HG03060 (cell line): ENCODE measurements at regions not wholly inside any gene's neighbourhood (a gene's known extent, or its start where the extent isn't known, plus 50 kb on each side); places are given as distances from the start of the nearest gene placed in this dataset.
"Not testable (repeated sequence)": the region's sequence is repeated elsewhere in the genome, so short reads cannot be mapped to it uniquely, and the experiment has no call there.

Experiments used
- ATAC-seq: cut with Tn5 transposase; IDR thresholded peaks from one replicate; pipeline ENCODE4 v1.9.1; 2021; ENCODE audit warnings: low read depth, moderate number of reproducible peaks; ENCODE audit not compliant: unreplicated experiment

DNA sequence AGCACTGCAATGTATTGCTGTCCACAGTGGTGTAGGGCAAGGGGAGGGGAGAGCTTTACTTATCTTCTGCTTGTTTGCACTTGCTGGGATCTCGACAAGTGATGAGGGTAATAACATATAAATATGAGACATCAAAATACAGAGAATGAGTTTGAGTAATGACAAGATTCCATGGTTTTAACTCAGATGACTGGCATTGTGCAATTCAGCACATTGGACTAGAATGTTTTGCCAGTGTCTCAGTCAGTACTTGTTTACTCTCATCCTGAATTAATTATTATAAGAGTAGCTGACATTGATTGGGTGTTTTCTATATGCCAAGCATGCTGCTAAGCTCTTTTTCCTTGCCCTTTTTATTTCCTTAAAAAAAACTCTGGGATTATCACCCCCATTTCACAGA lies 306.7 kb upstream of the MMADHC start:
- ATAC-seq: no peak

DNA sequence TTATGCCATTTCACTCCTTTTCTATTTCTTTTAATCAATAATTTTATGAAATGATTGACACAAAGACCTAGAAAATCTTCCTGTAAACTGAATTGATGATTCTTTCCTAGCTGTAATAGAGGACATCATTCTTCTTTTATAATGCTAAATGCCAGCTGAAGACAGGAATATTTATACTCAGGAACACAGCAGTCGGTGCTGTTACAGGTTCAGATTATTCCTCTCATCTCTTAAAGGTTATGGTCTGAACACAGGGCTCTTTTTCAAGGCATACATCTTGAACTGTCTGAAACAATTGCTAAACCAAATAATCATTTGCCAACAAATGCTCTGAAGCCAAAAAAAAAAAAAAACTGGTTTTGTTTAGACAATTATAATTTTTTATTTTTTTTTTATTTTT lies 305.0 kb upstream of the MMADHC start:
- no peak for ATAC-seq

DNA sequence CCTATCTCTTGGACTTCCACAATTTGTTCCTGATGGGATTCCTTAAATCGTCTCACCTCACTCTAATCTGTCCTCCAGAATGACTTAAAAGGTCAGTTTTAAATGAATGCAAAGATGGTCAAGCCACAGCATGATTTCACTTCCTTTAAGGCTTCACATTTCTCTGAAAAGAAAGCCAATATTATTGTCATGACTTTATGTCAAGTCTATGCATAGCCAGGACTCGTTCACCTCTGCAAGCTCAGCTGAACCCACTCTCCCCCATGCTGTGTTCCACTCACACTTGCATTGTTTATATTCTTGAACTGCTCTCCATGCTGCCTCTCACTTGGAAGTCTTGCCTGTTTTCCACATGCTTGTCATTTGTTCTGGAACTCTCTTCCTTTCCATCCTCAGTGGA lies 298.4 kb upstream of the MMADHC start:
- ATAC-seq: no peak

DNA sequence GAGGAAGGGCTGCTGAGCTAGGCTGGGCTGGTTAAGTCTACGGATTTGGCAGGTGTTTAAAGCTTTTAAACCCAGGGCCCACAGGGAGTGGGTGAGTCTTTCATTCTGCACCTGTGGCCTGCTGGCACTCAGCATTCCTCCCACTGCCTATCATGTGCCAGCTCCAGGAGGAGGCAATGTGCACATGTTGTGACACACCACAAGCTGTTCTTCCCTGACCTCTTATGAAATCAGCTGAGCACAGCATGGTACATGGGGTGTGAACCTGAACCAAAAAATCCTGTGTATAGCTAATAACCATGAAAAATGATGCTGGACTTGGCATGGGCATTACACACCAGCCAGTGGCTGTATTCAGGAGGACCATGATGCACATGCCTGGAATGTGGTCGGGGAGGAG lies 297.9 kb upstream of the MMADHC start:
- no peak for ATAC-seq

DNA sequence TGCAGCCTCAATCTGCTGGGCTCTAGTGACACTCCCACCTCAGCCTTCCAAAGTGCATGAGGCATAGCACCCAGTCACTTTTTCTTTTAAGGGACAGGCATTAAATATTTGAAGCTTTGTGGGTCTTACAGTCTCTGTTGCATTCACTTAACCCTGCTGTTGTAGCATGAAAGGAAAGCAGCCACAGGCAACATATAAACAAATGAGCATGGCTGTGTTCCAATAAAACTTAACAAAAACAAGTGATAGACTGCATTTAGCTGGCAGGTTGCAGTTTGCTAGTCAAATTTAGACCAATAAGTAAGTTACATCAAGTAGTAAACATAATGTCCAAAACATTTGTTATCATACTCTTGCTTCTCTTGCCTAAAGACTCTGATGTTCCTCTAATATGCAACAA lies 297.3 kb upstream of the MMADHC start:
- ATAC-seq: no peak

DNA sequence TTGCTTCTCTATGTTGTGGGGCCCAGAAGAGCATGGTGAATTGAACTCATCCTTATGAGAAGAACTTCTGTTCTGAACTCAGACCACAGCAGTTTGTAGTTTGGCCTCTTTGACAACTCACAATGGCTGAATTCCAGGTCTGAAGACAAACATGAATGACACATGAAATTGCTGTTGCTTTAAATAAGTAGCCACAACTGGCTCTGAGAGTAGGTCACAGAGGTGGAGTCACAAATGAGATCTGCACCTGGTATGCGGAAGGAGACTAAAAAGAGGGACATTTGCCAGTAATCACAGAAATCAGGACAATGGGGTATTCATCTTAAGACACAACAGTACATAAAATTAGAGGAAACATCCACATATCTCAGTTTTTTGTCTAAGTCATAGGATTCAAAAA lies 290.3 kb upstream of the MMADHC start:
- ATAC-seq: no peak

DNA sequence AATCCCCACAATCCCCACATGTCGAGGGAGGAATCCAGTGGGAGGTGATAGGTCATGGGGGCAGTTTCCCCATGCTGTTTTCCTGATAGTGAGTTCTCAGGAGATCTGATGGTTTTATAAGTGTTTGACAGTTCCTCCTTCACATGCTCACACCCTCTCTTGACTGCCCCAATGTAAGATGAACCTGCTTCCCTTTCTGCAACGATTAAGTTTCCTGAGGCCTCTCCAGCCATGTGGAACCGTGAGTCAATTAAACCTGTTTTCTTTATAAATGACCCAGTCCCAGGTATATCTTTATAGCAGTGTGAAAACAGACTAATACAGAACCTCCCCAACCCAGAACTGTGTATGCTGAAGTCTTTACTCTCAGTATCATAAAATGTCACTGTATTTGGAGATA lies 289.5 kb upstream of the MMADHC start:
- no peak for ATAC-seq

DNA sequence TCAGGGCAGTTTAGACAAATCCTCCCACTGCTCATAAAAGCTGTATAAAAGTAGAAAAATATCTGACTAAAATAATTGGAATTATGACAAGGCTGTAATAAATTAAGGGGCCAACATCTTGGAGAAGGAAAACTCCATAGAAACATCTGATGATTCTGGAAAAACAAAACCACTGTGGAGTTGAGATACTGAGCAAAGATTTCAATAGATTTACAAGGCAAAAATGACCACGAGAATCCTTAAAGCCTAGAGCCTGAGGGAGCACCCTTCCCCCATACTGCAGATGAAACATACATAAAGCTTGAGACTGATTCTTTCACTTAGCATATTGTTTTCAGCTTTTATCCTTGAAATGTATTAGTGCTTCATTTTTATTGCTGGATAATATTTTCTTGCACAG lies 286.4 kb upstream of the MMADHC start:
- ATAC-seq: no peak

DNA sequence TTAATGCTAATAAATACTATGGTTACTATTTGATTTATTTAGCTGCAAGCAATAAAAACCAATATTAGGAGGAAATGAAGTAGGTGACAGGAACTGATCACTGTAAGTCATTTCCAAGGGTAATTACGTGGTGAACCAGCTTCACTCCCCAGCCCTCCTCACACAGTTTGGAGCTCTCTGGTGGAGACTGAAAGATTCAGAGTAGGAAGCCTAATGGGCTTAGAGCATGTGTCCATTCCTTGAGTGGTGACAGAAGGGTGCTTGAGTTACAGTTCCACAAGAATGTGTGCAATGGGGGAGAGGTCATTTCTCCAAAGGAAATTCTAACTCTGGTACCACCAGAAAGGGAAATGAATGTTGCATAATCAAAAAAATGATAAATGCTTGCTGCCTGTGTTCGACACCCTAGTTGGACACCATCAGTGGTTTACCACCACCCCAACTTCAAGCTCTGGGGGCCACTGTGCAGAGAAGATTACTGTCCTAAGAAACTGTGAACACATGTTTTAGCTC lies 285.1 kb upstream of the MMADHC start:
- no peak for ATAC-seq

DNA sequence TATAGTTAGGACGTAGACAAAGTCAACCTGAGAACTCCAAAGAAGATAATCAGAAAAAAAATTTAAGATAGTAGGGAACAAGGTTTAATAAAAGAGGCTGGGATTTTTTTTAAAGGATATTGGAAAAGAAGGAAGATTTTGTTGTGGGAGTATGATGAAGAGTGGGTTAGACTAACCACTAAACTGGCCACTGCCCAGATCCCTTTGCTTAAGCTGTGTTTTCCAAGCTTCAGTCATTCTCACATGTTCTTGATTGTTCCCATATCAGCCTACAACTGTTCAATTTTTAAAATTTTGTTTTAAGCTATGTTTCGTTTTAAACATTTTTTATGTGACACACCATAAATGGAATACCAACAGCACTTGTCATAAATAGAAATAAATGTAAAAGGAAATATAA lies 284.5 kb upstream of the MMADHC start:
- no peak for ATAC-seq

DNA sequence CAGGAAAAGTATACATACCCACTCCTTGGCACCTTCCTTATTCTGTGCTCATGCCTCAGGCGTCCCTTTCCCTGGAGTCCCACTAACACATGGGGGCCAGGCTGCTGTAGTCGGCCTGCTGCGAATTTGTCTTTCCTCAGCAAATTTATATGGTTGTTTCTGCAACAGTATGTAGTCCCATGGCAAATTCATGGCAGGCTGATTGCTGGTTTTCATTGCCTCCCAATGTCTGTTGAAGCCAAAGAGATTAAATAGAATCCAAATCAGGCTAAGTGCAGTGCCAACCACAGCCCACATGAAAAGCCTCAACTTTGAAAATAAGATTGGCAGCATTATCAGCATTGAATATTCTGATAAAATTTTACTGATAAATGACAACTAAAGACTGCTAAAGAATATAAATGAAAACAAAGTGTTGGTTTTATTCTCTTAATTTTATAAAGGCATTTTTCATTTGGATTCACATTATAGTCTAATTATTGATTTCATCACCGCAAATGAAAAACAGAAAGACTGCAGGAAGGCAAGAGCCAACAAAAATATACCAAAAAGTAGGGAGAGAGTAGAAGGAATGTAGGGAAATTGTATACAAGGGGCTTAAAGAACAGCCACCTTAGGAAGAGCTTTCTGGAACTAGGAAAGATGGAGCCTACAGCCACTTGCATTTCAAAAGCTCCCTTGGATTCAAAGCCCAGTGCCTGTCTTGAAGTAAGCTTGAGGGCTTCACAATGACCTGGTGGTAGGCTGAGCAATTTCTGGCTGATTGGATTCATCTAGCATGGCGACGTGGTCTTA lies 283.7 kb upstream of the MMADHC start:
- ATAC-seq: no peak

DNA sequence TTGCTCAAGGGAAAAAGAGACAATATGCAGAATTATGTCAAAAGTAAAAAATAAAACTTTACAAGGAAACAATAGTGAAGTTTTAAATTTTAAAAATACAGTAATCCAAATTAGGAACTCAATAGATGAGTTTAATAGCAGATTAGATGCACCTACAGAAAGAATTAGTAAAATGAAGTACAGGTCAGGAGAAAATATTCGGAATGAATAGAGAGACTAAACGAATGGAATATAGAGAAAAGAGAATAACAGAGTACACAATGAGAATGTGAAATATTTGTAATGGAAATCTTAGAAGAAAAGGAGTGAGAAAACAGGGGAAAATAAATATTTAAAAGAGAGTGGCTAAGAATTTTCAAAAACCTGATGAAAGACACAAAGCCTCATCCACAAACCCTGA lies 275.7 kb upstream of the MMADHC start:
- ATAC-seq: no peak

DNA sequence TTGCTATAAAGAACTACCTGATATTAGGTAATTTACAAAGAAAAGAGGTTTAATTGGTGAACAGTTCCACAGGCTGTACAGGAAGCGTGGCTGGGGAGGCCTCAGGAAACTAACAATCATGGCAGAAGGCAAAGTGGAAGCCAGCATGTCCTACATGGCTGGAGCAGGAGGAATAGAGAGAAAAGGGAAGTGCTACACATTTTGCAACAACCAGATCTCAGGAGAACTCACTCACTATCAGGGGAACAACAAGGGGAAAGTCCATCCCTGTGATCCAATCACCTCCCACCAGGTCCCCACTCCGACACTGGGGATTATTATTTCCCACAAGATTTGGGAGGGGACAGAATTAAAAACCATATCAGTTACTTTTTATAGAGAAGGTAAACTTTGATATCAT lies 273.5 kb upstream of the MMADHC start:
- ATAC-seq: no peak

DNA sequence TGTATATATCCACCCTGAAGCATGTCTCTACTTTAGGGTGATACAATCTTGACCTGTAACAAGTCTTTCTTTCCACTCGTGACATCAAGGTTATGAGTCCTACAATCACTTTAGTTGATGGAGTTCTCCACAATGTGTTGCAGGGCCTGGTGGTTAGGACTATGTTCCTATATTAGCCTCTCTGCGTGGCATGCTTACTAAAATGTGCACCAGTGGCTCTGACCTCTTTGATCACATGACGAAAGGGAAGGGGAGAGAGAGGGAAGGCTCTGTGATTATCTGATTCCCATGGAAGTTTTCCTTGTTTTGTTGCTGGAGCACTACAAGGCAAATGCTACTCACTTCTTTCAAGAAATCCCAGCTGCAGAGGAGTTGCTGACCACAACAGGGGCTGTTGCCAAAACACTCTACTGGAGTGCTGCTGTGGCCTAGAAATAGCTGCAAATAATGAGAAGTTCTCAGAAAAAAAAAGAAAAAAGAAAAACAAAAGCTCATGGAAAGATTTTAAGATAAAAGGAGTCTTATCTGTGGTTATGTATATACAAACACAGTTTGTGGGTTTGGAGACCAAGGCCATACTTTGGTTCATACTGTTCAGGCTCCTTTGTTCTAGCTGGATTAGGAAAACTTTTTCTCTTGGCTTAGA lies 272.8 kb upstream of the MMADHC start:
- ATAC-seq: no peak

DNA sequence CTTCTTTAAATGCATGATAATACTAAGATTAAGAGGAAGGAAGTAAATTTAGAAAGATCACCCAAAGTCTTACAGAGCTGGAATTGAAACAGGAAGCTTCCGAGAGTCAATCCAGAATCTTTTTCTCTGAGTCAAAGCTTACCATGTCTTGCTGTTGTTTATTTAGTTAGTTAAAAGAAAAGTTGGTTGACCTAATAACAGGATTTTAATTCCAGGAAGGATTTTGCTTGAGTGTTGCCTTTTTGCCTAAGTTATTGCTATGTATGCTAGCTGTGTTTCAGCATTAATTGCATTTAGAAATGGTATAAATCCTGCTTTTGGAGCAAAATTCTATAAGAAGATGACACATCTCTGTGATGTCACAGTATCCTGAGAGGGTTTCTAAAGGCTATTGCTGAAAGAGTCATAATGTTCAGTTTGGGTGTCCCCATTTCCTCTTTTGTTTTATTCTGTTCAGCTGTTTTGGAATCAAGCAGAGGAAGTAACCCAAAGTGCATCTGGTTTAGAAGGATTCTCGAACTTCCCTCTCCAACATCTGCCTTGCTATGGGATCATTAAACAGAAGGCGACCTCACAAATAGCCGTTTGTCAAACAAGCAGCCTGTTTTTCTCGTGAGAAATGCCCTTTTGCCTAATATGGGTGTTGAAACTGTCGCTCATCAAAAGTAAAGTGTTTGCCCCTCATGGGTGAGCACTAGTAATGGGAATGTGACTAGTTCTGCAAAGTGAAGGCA lies 271.5 kb upstream of the MMADHC start:
- no peak for ATAC-seq

DNA sequence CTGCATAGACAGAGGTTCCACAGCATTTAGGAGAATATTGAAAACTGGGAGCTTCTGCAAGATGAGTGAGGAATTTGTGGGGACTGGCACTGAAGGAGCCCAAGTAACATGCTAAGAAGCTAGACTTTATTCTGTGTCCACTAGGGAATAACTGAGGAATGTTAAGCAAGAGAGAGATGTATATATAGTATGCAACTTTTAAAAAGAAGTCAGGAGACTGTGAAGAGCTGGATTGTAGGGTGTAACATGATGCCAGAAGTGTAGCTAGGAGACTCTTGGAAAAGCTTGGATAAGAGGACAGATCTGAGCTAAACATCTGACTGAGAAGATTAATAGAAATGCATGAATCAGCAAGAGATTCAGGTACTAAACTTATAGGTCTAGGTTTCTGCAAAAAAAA lies 270.6 kb upstream of the MMADHC start:
- ATAC-seq: no peak

DNA sequence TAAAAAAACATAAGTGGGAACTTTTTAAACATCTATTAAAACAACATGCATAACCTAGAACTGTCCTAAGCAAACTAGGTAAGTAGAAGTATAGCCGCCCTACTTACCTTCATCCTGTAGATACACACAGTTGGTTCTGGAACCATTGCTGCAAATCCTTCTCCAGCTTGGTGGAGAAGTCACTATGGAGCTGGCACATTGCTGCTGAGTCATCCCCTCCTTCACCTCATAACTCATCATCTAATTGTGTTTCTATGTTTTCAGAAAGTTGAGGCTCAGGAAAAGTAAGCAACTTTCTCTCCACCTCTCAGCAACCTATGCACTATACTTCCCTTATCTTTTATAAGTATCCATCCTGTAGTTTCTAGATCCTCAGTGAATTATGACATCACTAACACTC lies 269.8 kb upstream of the MMADHC start:
- no peak for ATAC-seq

DNA sequence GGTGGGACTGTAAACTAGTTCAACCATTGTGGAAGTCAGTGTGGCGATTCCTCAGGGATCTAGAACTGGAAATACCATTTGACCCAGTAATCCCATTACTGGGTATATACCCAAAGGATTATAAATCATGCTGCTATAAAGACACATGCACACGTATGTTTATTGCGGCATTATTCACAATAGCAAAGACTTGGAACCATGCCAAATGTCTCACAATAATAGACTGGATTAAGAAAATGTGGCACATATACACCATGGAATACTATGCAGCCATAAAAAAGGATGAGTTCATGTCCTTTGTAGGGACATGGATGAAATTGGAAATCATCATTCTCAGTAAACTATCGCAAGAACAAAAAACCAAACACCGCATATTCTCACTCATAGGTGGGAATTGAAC lies 268.3 kb upstream of the MMADHC start:
- ATAC-seq: not testable (repeated sequence)

DNA sequence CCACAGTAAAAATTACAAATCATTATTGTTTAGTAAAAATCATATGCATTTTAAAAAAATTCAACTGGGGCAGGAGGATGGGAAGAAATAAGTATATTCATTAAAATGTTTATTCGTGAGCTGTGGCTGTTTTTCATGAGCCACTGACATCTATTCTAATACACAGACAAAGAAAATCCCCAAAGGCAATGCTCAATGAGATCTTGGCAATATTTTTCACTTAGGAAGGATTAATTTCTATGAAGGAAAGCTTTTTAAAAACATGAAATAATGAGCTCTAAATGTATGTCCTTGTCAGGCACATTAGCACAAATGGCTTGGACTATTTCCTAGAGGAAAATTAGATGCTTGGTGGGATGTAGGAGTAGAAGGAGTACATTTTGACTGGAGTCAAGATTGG lies 262.0 kb upstream of the MMADHC start:
- ATAC-seq: no peak

DNA sequence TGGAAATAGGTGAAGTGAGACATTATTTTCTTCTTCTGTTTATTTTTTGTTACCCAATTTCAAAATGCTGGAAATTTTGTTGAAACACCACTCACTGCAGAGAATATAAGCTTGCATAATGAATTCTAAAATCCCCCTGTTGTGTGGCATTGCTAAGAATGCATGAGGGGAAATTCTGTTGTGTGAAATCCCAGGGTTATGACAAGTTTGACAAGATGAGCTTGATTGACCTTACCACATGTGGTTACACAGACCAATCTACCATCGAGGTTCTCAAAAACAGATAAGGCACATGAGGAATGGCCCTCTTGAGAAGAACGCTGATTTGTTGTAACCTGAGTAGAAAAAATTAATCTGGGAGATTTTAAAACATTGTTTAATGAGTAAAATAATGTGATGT lies 261.6 kb upstream of the MMADHC start:
- no peak for ATAC-seq

DNA sequence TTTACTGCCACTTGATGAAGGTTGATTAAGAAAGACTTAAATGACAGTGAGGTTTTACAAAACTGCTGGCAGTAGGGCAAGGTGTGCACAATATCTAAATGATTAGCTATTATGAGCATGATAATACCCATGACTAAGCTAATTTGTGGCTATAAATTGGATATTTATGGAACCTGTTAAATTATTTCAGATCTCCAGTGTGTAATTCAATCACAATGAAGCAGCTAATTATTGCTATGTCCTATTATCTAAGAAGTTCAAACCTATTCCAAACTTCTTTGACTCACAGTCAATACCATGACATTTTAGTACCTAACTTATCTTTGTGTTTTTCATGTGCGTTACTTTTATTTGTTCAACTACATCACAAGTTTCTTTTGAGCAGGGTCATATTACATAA lies 253.8 kb upstream of the MMADHC start:
- ATAC-seq: no peak

DNA sequence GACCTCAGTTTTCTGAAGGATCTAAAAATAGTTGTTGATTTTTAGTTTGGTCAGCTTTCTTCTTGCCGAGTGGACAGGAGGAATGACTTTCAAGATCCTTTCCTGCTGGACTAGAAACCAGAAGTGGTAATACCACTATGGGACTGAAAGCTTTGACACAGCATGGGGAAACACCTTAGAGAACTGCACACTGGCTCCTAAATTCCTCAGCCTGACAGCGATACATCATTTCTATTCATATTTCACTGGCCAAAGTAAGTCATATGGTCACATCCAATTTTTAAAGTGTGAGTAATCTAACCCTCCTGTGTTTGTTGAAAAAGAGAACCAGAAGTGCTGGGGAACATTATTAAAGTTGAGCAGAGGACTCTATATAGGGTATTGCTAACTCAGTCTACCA lies 244.7 kb upstream of the MMADHC start:
- no peak for ATAC-seq
